Germinal center (tissue), 1 donor: ENCODE measurements at regions not wholly inside any gene's neighbourhood (a gene's known extent, or its start where the extent isn't known, plus 50 kb on each side); places are given as distances from the start of the nearest gene placed in this dataset.

Experiments used
- DNase-seq: peaks from one replicate; pipeline ENCODE4 v3.0.0; 2012; ENCODE audit warnings: mixed read lengths, low spot score

DNA sequence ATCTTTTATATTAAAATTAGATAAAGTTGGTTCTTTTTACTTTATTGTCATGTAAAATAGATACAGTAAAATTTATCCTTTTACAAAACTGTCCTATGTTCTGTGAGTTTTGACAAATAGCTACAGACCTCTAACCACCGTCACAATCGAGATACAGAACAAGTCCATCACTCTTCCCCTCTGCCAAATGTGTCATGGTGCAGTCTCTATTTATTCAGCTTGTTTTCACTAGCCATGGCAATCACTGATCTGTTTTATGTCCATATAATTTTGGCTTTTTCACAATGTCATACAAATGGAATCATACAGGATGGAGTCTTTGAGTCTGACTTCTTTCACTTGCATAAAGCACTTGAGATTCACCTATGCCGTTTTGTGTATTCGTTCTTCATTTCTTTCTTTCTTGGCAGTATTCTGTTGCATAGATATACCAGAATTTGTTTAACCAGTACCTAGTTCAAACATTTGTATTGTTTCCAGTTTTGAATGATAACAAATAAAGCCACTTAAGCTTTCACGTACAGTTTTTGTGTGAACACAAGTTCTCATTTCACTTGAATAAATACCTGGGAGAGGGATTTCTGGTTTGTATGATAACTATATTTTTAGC, 273.2 kb upstream of the MPDZ start:
- no peak for DNase-seq

DNA sequence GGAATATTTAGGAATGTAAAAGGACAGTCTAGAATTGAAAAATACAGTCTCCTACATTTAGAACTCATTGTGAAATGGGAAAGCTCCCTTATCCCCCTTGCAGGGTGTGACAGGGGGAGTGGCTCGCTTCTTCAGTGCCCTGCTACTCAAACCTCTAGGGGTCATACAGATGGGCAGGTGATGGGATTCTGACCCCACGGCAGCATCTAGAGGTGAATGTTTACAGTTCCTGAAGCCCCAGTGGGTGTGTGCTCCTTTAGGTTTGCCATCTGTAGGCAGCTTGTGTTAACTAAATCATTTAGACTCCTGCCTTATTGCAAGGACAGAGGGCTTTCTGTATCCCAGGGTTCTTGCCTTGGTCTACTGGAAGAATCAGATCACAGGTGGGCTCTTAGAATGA, 271.0 kb upstream of the MPDZ start:
- no peak for DNase-seq

DNA sequence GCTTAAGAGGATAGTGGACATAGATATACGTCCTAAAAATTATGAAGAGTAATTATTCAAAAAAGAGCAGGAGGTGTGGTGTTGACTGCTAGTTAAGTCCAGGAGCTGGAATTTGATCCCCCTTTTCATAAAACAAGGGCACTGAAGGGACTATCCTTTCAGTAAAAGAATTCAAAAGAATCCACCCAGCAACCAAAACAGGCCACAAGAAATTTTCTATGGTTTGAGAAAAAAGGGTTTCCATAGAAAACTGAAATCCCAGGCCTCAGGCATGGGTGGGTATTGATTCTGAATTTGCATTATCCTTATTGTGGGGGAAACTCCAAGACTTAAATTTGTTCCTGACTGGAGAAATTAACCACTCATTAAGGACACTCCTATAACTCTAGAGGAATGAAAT, 269.0 kb upstream of the MPDZ start:
- DNase-seq, result no peak

DNA sequence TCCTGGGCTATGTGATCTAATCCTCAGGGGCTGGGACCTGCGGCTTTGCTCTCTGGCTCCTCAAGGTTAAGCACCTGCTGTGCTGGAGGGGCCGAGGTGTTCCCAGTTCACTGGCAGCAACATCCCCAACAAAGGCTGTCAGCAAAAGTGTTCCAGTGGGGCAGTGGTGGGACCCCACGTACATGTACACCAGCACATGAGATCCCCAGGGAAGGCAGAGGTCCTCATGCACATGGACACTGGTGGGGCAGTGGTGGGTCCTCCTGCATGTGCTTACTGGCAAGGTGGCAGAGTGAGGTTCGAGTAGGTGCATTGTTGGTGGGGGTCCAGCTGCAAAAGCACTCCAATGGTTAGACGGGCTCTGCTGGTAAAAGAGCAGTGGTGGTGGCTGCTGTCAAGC, 255.6 kb upstream of the MPDZ start:
- DNase-seq, result no peak

DNA sequence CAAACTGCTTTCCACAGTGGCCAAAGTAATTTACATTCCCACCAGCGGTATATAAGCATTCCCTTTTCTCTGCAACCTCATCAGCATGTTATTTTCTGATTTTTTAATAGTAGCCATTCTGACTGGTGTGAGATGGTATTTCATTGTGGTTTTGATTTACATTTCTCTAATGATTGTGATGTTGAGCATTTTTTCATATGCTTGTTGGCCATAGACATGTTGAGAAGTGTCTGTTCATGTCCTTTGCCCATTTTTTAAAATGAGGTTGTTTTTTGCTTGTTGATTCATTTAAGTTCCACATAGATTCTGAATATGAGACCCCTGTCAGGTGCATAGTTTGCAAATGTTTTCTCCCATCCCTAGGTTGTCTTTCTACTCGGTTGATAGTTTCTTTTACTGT, 254.5 kb upstream of the MPDZ start:
- no peak for DNase-seq

DNA sequence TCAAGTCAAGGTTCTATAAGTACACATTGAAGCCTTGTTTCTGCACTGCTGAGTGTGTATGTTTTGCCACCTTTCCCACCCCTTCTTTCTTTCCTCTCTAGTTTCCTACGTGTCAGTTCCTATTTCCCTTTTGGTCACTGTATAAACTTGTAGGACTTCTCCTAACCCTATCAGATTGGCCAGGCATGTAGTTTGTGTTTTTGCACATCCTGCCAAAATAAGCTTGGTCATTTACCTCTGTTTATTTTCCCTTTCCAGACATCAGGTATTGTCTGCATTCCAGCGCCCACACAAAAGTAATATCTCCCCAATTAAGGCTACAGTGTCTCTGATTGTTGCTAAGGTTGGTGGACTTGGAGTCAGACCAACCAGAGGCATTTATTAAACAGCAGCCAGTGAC, 252.9 kb upstream of the MPDZ start:
- DNase-seq, result no peak

DNA sequence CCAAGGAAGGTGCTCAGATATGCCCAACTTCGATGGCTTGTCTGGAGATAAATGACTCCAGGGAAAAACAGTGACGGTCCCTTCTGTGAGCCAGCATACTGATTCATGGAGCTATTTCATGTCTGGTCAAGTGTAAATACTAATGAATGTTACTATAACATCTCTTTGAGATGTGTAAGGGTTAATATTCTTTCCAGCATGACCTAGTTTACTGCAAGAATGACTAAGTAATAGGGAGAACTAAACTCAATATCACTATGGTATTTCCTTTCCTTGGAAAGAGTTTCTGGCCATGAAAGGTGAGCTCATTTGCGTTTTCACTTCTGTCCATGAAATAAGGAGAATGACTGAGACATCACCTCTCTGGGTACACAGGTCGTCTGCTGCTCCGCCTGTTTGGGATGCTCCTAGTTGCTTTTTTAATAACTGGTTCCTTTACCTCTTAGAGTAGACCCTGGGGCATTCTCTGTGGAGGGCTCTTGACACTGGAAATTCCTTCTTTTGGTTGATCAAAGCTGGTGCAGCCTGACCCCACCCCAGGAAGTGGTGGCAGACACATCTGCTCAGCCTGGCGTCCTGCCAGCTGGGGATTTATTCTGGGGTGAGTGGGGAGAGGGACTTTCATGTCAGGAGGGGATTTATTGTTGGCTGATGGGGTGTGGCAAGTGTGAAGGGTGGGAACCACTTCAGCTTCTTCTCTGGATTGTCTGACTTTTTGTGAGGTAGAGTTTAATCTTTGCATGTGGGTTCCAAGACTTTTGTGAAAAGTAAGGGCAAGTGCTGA, 250.0 kb upstream of the MPDZ start:
- no peak for DNase-seq

DNA sequence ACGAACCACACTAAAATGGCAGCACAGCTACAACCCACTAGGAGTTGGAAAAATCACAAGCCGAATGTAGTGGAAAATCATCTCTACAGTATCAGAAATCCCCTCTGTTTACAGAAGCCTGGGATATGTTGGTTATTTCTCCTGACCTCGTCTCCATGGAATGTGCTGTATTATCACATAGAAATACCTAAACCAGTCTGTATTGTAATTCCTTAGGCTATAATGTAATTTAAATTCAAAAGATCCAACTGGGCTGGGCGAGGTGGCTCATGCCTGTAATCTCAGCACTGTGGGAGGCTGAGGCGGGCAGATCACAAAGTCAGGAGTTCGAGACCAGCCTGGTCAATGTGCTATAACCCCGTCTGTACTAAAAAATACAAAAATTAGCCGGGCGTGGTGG, 244.8 kb upstream of the MPDZ start:
- no peak for DNase-seq

DNA sequence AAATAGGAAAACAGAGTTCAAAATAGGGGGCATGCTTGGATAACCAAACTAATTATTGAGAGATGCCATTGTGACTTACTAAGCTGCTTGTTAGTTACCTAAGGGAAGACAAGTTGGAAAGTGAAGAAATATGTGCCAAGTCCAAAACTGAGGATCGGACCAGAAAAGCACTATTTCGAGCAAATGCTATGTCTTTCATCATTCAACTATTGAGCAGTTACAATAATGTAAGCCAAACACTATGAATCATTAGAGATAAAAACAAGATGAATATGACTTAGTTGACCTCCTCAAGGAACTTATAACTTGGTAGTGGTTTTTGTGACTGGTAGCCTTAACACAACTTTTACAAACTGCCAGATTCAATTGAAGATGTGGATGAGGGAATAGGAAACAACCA, 240.6 kb upstream of the MPDZ start:
- DNase-seq, result no peak

DNA sequence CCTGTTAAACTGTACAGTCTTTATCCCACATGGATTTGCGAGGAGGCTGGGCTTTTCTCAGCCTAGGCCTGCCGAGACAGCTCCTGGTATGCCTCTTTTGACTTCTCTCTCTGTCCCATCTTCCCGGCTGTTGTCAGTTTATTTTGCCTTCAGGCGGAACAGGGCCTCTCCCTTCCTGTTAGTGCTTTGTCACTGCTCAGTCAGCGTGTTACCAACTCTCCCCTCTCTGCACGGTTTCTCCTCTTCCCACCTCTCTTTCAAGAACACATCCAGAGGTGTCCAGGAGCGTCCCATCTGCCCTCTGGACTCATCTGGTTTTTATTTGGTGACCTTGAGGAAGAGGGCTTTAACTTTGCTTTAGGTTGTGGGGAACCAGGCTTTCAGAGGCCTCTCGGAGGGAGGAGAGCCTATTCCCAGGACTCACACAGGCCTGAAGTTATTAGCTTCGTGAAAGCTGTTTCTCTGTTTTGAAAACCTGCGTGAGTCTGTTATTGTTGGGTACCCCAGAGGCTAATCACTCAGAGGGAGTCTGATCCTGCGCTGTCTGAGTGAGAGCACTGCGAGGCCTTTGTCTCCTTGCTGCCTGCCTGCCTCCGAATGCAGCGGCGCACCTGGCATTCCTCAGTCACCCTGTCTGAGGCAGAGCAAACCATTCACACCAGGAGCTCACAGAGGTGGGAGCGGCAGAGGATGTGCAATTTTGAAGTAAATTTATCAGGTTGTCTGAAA, 234.4 kb upstream of the MPDZ start:
- DNase-seq, result no peak

DNA sequence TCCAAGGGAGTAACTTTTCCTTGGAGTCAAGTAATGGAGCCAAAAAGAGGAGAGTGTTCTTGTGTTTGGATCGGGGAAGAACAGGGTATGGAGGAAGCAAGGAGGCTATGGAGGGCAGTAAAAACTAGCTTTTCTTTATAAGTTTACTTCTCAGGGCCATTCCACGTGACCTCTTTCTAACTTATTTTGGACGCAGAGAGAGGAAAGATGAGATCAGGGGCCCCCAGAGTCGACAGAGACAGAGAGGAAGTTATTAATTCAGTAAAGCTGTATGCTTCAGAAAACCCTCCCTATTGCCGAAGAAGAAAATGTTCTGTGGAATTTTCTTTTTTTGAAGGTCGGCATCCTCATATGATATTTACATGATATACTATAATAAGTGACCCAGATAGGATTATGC, 233.8 kb upstream of the MPDZ start:
- DNase-seq, result no peak

DNA sequence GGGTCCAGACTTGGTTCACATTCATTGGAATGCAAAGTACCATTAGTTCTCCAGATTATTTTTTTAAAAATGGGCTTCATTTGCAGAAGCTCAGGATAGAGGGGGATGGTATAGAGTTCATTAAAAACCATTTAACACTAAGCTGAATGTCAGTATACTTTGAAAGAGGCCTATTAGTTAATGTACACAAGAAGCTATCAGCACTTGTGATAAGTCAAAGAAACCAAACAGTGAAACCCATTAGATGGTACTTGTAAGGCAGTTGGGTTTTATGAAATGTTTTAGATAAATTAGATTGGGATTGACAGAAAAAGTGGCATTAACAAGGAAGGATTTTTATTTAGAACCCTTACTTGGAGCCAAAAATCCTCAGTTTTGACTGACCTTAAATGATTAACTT, 229.2 kb upstream of the MPDZ start:
- DNase-seq, result no peak

DNA sequence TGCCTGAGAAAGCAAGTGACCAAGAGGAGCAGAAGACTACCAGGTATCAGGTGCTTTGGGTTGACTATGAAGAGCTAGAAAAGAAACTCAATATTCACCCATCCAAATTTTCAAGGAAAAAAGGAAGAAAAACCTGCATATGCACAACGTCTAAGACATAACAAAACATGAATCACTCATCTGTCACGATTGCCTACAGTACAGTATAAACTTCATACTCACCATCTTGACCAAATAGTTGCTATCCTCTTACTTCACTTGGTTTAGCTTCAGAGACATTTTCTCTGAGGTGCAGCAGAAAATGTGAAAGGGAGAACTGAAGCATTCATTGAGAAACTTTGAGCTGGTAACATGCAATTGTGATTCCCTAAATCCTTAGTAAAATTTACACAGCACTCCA, 228.6 kb upstream of the MPDZ start:
- DNase-seq, result no peak

DNA sequence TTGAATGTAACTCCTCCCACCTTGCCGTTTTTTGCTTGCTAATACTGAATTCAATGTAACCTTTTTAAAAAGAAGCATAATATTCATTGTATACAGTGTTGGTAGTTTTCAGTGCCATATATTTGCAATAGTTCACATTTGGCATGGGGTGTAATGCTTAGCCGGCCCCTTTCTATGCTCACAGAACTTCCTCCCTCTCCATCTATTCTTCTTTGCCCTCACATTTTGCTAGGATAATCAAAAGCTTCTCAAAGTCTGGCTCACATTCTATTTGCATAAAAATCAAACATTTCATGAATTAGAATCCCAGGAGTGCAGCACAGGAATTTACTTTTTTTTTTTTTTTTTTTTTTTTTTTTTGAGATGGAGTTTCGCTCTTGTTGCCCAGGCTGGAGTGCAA, 226.3 kb upstream of the MPDZ start:
- no peak for DNase-seq

DNA sequence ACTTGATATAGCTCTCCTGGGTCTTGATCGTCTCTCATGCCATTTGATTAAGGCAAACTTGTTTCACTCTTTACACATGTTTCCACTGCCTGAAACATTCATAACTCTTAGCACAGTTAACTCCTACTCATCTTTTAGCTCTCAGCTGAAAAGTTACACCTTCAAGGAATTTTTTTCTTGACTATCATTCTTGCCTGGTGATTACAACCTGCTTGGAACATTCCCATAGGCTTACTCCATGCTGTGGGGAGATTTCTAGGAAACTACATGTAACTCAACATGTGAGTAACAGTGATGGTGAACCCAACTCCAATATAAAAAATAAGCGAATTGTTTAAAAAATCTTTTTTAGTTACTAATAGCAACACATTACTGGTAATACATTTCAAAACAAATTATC, 224.1 kb upstream of the MPDZ start:
- DNase-seq, result no peak

DNA sequence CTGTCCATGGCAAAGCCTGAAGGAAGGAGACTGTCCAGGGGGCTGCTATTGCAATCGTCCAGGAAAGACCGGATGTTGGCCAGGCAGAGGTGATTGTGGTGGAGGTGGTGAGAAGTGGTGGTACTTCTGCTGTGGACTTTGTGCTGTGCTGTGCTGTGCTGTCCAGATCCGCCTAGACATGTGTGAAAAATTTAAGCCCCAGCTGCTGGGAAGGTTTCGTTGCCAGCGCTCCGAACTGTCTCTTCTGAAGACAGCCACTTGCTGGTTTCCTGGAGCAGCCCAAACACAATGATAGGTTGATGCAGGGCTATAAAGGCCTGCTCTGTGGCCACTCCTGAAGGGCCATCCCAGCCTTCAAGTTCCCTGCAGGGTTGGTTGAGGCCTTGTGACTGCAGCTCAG, 223.0 kb upstream of the MPDZ start:
- no peak for DNase-seq

DNA sequence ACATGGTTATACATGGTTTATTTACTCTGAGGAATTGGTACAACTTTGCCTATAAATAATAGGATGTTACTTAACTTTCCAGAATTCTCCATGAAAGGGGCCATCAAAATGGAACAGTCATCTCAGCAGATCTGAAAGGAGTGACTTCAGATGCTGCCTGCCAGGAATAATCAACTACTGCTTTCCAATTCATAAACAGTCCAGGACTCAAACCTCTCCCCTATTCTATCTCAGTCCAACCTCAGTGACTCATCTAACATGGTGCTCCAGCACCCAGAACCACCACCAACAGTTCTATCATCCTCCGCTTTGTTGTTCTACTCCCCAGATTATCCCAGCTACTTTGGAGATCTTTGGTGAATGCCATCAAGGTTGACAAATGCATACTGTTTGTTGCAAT, 221.5 kb upstream of the MPDZ start:
- no peak for DNase-seq

DNA sequence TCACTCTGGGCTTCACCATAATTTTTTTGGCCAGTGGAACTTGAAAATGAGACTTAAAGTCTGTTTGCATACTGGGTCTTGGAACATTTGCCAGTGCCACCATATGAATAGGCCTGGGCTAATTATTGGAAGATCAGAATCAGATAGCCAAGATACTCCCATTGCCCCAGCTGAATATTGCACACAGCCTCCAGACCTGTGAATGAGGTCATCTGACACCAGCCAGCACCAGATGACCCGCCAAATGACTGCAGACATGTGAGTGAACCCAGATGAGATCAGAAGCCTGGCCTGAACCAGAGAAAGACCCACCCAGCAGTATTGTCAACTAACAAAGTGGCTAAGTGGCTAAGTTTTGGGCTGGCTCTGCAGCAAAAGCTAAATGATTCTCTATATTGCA, 220.5 kb upstream of the MPDZ start:
- no peak for DNase-seq

DNA sequence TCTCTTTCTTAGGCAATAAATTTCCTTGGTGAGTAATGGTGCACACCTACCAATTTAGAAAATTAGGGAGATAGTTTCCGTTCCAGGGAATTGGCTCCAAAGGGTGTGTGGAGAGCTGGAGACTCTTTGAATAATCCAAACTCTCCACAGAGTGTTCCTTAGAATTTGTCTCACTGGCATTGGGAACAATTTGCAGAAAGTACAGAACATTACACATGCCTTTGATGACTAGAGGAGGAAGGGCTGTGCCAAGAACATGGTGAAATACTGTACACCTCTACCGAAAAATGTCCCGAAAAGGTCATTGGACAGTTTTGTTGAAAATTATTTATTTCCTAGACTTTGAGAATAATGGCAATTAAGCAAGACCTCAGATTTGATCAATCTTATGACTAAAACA, 214.2 kb upstream of the MPDZ start:
- no peak for DNase-seq

DNA sequence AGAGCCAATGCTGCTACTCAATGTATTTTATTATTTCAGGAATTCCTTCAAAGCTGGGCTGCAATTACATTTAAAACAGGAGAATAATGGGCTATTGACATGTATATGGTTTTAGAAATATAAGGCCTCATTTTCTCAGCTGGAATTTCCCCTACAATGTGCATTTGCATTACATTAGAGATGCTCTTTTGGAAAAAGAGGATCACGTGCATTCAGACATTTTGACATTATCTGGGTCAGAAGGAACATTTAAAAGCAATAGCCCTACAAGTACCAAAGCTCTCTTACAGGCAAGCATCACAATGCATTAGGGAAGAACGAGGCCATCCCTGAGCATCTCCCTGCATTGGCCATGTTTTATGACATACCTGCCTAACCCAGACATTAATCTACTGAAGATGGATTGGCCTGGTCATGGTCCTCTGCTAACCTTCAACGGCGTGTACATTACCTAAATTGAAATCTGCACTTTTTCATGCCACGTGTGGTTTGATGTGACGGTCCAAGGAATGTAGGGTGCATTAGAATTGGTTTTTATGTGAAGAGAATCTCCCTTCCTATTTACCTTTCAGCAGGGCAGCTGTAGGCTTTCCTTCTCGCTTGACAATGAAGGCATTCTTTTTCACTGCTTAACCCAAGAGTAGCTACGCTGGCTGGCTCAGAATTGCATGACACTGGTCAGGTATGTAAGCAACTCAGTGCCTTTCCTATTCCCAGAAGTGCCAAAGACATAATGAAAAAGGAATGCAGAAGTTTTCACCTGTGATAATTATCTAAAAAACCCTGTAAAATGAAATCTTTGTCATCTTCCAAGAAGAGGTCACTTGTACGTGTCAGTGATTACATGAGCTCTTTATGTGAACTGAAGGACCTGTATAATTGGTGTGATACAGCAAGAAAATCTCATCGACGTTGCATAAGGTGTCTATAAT, 212.3 kb upstream of the MPDZ start:
- no peak for DNase-seq

DNA sequence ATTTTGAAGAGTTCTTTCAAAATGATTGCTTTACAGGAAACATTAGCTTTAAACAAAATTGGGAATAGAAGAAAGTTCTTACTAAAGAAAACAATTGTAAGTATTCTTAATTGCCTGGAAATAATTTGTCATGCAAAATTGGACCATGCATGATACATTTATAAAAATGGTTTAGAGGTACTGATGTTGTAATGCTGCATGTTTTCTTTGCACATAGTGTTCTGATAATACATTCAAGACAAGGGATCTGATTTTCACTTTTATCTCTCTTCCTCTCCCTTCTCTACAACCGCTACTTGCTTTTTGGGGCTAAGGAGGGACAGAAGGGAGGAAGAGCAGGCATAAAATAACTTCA, 211.6 kb upstream of the MPDZ start:
- no peak for DNase-seq

DNA sequence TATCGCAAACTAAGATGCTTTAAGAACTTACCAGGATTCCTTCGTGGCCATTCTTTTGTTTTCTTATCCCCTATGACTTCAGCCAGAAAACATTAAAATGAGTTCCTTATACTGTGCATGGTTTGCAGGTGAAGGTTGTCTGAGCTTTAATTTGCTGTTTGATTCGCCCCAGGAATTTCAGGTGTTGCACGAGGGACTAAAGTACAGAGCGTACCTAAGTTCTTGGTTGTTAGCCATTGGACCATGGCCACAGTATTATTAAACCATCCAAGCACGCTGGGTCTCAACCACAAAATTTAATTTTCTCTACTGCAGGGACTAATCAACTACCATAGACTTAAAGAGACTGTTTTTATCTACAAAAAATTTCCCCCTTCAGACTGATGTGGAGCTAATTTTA, 208.4 kb upstream of the MPDZ start:
- DNase-seq, result no peak

DNA sequence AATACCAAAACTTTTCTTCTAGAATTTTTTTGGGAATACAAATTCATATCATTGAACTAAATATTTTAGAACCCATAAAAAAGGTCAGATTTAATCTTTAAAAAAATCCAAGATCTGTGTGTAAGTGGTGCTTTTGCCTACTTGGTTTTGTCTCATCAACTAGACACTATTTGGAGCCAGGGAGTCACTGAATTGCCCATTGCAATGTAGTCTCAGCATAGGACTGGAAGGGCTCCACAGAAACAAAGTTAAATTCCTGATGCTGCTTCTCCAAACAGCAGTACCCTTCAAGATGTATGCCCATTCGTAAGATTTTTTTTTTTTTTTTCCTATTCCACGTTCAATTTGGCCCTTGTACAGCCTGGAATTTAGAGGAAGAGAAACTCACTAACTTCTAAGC, 208.0 kb upstream of the MPDZ start:
- no peak for DNase-seq
